Activated B cell treated with CpG ODN at 0.5 μM for 24 hours (primary cell): ENCODE measurements at regions not wholly inside any gene's neighbourhood (a gene's known extent, or its start where the extent isn't known, plus 50 kb on each side); places are given as distances from the start of the nearest gene placed in this dataset.

Experiments used
- ATAC-seq: fragments of 200-7000 bp; cut with Tn5 transposase; one replicate; pipeline ENCODE4 v1.10.0; 2021; ENCODE audit warnings: low read depth, mild to moderate bottlenecking, moderate library complexity
- CTCF ChIA-PET: fragments of 350-600 bp; sonication (Branson Sonifier 250); formaldehyde crosslinking; loops from one replicate; lab custom pipeline; 2021; ENCODE audit warnings: antibody characterized with exemption; lab: Charles Lee
- POLR2A ChIA-PET: fragments of 350-600 bp; sonication (Branson Sonifier 250); formaldehyde crosslinking; loops from one replicate; lab custom pipeline; 2021; ENCODE audit warnings: antibody characterized with exemption; lab: Charles Lee
- DNase-seq: peaks from one replicate; pipeline ENCODE4 v3.0.0; 2022
- H3K27ac Mint-ChIP-seq: one replicate; pipeline ENCODE4 v1.8.0; 2020; ENCODE audit warnings: mixed read lengths
- H3K27me3 Mint-ChIP-seq: one replicate; pipeline ENCODE4 v1.8.0; 2021; ENCODE audit warnings: mixed read lengths
- H3K36me3 Mint-ChIP-seq: one replicate; pipeline ENCODE4 v1.8.0; 2021; ENCODE audit warnings: low read depth, mixed read lengths
- H3K4me1 Mint-ChIP-seq: one replicate; pipeline ENCODE4 v1.8.0; 2021; ENCODE audit warnings: mixed read lengths
- H3K4me3 Mint-ChIP-seq: one replicate; pipeline ENCODE4 v1.8.0; 2020; ENCODE audit warnings: mild to moderate bottlenecking, mixed read lengths
- H3K9me3 Mint-ChIP-seq: one replicate; pipeline ENCODE4 v1.8.0; 2020; ENCODE audit warnings: mixed read lengths
- intact Hi-C: fragments of 100-400 bp; cut with micrococcal nuclease; formaldehyde crosslinking; loops from one replicate; pipeline ENCODE4 v1.15.1; 2024
- TF ChIP-seq, protein P1 (sequence below): fragments of 200-600 bp; IDR thresholded peaks from one replicate; pipeline ENCODE4 v1.8.0; 2022; ENCODE audit warnings: antibody characterized with exemption, mild to moderate bottlenecking

- no peak overlapping the region for H3K4me3 Mint-ChIP-seq
- POLR2A ChIA-PET: no interaction called here
- no peak overlapping the region for H3K27ac Mint-ChIP-seq
- H3K9me3 Mint-ChIP-seq: no peaks in the 10 kb centered on the region
- no peaks in the 10 kb centered on the region for H3K27me3 Mint-ChIP-seq
- intact Hi-C loops: no loop called here
- DNase-seq (no peak), ATAC-seq (no peak)
- no peaks in the 10 kb centered on the region for H3K4me1 Mint-ChIP-seq
- TF ChIP-seq, protein P1, sequence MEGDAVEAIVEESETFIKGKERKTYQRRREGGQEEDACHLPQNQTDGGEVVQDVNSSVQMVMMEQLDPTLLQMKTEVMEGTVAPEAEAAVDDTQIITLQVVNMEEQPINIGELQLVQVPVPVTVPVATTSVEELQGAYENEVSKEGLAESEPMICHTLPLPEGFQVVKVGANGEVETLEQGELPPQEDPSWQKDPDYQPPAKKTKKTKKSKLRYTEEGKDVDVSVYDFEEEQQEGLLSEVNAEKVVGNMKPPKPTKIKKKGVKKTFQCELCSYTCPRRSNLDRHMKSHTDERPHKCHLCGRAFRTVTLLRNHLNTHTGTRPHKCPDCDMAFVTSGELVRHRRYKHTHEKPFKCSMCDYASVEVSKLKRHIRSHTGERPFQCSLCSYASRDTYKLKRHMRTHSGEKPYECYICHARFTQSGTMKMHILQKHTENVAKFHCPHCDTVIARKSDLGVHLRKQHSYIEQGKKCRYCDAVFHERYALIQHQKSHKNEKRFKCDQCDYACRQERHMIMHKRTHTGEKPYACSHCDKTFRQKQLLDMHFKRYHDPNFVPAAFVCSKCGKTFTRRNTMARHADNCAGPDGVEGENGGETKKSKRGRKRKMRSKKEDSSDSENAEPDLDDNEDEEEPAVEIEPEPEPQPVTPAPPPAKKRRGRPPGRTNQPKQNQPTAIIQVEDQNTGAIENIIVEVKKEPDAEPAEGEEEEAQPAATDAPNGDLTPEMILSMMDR: no peak
- H3K36me3 Mint-ChIP-seq: no peaks in the 10 kb centered on the region
- CTCF ChIA-PET: no interaction called here
Measured at GRCh38 chr20:8935878-8936277, 133.0 kb upstream of the PLCB4 start.

DNA sequence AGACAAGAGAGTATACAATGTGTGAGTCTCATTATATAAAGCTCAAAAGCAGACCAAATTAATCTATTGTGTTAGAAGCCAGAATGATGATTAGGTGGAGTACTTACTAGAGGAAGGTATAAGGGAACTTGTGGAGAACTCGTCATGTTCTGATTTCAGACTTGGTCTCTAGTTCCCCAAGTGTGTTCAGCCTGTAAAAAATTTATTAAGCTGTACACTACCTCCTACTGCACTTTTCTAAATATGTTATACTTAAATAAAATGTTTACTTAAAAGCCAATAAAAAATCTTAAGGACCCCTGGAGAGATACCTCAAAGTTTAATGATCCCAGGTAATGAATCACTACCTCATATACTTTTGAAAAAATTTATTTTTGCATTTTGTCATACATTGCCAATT lies 130.4 kb upstream of the PLCB4 start:
- no peaks in the 10 kb centered on the region for H3K27me3 Mint-ChIP-seq
- no peak overlapping the region for H3K4me3 Mint-ChIP-seq
- no peak overlapping the region for H3K27ac Mint-ChIP-seq
- no peaks in the 10 kb centered on the region for H3K9me3 Mint-ChIP-seq
- intact Hi-C loops: no loop called here
- no peak for ATAC-seq
- no peaks in the 10 kb centered on the region for H3K4me1 Mint-ChIP-seq
- ChIA-PET POLR2A (no interaction called here), CTCF (no interaction called here)
- TF ChIP-seq, protein P1: no peak
- no peaks in the 10 kb centered on the region for H3K36me3 Mint-ChIP-seq
- DNase-seq: no peak

- ChIA-PET CTCF (no interaction called here), POLR2A (no interaction called here)
- Mint-ChIP-seq H3K36me3 (no peaks in the 10 kb centered on the region), H3K27ac (no peak overlapping the region), H3K27me3 (no peaks in the 10 kb centered on the region), H3K4me1 (no peaks in the 10 kb centered on the region), H3K4me3 (no peak overlapping the region), H3K9me3 (no peaks in the 10 kb centered on the region)
- intact Hi-C loops: no loop called here
- ATAC-seq: no peak
- DNase-seq: no peak
- TF ChIP-seq, protein P1: no peak
Measured at GRCh38 chr20:8940326-8940725, 128.6 kb upstream of the PLCB4 start.

GRCh38 chr20:8943631-8944030 lies 125.3 kb upstream of the PLCB4 start:
- POLR2A ChIA-PET: no interaction called here

DNA sequence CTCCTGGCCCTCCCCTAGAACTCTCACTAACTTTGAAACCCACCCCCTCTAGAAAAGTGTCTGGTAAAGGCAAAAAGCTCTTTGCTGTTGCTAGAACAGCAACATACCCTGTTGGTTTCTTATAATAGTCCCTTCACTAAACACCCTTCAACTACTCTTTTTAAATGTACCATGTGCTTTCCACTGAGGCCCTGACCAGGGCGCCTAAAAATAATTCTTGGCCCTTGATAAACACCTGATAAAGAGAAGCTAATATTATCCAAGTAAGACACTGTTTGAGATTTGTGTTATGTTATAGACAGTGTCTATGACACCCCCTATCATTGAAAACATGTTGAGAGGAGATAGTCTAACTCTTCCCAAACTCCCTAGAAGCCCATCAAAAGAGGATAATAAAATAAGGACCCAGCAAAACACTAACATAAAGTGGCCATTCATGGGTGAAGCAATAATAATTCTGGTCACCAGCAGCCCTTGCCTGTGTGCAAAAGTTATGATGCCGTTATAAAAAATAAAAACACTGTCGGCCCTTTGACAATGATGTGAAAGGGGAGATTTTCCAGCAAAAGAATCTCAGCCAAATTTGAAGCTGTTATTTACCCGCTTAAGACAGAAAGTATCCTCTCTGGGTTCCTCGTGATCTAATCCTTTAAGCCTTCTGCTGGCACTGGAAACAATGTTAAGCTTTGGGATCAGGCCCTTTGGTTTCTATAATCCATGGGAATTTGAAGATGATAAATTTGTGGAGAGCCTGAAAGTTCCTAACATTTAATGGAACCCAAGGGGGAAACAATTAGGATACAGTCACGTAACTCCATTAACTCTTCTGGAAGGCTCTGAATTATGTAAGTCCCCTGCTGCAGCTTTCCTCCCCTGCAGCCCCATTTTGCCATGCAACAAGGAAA lies 122.6 kb upstream of the PLCB4 start:
- no peaks in the 10 kb centered on the region for H3K4me1 Mint-ChIP-seq
- no peaks in the 10 kb centered on the region for H3K36me3 Mint-ChIP-seq
- TF ChIP-seq, protein P1: no peak
- H3K9me3 Mint-ChIP-seq: no peaks in the 10 kb centered on the region
- no peak overlapping the region for H3K4me3 Mint-ChIP-seq
- H3K27me3 Mint-ChIP-seq: no peaks in the 10 kb centered on the region
- no peak for DNase-seq
- ChIA-PET CTCF (no interaction called here), POLR2A (no interaction called here)
- ATAC-seq: no peak
- no peak overlapping the region for H3K27ac Mint-ChIP-seq
- intact Hi-C loops: no loop called here

More at GRCh38 chr20:8943631-8944030, 125.3 kb upstream of the PLCB4 start:
- Mint-ChIP-seq H3K4me3 (no peak overlapping the region), H3K27me3 (no peaks in the 10 kb centered on the region), H3K4me1 (no peaks in the 10 kb centered on the region), H3K9me3 (no peaks in the 10 kb centered on the region), H3K27ac (no peak overlapping the region), H3K36me3 (no peaks in the 10 kb centered on the region)
- no peak for DNase-seq
- ATAC-seq: no peak
- intact Hi-C loops: no loop called here
- TF ChIP-seq, protein P1: no peak
- CTCF ChIA-PET: no interaction called here
